HT1080 (cell line): ENCODE measurements at regions not wholly inside any gene's neighbourhood (a gene's known extent, or its start where the extent isn't known, plus 50 kb on each side); places are given as distances from the start of the nearest gene placed in this dataset.
"Not testable (repeated sequence)": the region's sequence is repeated elsewhere in the genome, so short reads cannot be mapped to it uniquely, and the experiment has no call there.

ENCODE experiments used
- DNase-seq: peaks from one replicate; pipeline ENCODE4 v3.0.0-alpha.2; 2015; ENCODE audit warnings: low read depth

GRCh38 chr18:961644-962355 is 57.1 kb downstream of the ADCYAP1 start:
- peak; percentile 44 for DNase-seq

GRCh38 chr18:963276-963675 is 58.6 kb downstream of the ADCYAP1 start:
- no peak for DNase-seq

GRCh38 chr18:965921-966758 is 61.5 kb downstream of the ADCYAP1 start:
- no peak for DNase-seq

GRCh38 chr18:966759-967576 is 62.3 kb downstream of the ADCYAP1 start:
- no peak for DNase-seq

GRCh38 chr18:968910-969309 is 64.2 kb downstream of the ADCYAP1 start:
- not testable (repeated sequence) for DNase-seq

- DNase-seq: not testable (repeated sequence)
Observed at GRCh38 chr18:969311-969710, 64.6 kb downstream of the ADCYAP1 start.

GRCh38 chr18:974606-975005 is 69.9 kb downstream of the ADCYAP1 start:
- DNase-seq: not testable (repeated sequence)

- not testable (repeated sequence) for DNase-seq
Observed at GRCh38 chr18:976393-977128, 71.9 kb downstream of the ADCYAP1 start.

- not testable (repeated sequence) for DNase-seq
Observed at GRCh38 chr18:977327-977726, 72.7 kb downstream of the ADCYAP1 start.

- not testable (repeated sequence) for DNase-seq
Observed at GRCh38 chr18:977732-978131, 73.1 kb downstream of the ADCYAP1 start.

- no peak for DNase-seq
Observed at GRCh38 chr18:980586-980985, 75.9 kb downstream of the ADCYAP1 start.

- no peak for DNase-seq
Observed at GRCh38 chr18:984004-984403, 79.3 kb downstream of the ADCYAP1 start.

GRCh38 chr18:985212-985661 is 80.6 kb downstream of the ADCYAP1 start:
- no peak for DNase-seq

GRCh38 chr18:986051-986450 is 81.4 kb downstream of the ADCYAP1 start:
- no peak for DNase-seq

GRCh38 chr18:986552-986951 is 81.9 kb downstream of the ADCYAP1 start:
- no peak for DNase-seq

GRCh38 chr18:987325-988186 is 82.9 kb downstream of the ADCYAP1 start:
- peak; percentile 60 for DNase-seq

GRCh38 chr18:989425-989824 is 84.8 kb downstream of the ADCYAP1 start:
- no peak for DNase-seq

GRCh38 chr18:990197-990596 is 85.5 kb downstream of the ADCYAP1 start:
- DNase-seq: no peak

- DNase-seq: no peak
Observed at GRCh38 chr18:991441-991840, 86.8 kb downstream of the ADCYAP1 start.

GRCh38 chr18:993560-993959 is 88.9 kb downstream of the ADCYAP1 start:
- no peak for DNase-seq
